HG02840 (cell line): ENCODE measurements at regions not wholly inside any gene's neighbourhood (a gene's known extent, or its start where the extent isn't known, plus 50 kb on each side); places are given as distances from the start of the nearest gene placed in this dataset.
"Not testable (repeated sequence)": the region's sequence is repeated elsewhere in the genome, so short reads cannot be mapped to it uniquely, and the experiment has no call there.

ENCODE experiments used
- ATAC-seq: cut with Tn5 transposase; IDR thresholded peaks from one replicate; pipeline ENCODE4 v1.9.1; 2021; ENCODE audit warnings: mild to moderate bottlenecking, moderate library complexity, moderate number of reproducible peaks; ENCODE audit not compliant: unreplicated experiment, low FRiP score

- no peak for ATAC-seq
Measured at GRCh38 chr13:90299238-90299637, 1048.2 kb upstream of the MIR17HG start.

- ATAC-seq, result no peak
Measured at GRCh38 chr13:90300015-90300414, 1047.5 kb upstream of the MIR17HG start.

- ATAC-seq, result no peak
Measured at GRCh38 chr13:90302107-90302506, 1045.4 kb upstream of the MIR17HG start.

- no peak for ATAC-seq
Measured at GRCh38 chr13:90305796-90306195, 1041.7 kb upstream of the MIR17HG start.

GRCh38 chr13:90307136-90307535 is 1040.4 kb upstream of the MIR17HG start:
- no peak for ATAC-seq

GRCh38 chr13:90308249-90308648 is 1039.2 kb upstream of the MIR17HG start:
- no peak for ATAC-seq

GRCh38 chr13:90311929-90312328 is 1035.6 kb upstream of the MIR17HG start:
- ATAC-seq, result no peak

GRCh38 chr13:90315061-90315460 is 1032.4 kb upstream of the MIR17HG start:
- ATAC-seq, result no peak

- ATAC-seq, result no peak
Measured at GRCh38 chr13:90320664-90321063, 1026.8 kb upstream of the MIR17HG start.

- no peak for ATAC-seq
Measured at GRCh38 chr13:90321281-90321931, 1026.1 kb upstream of the MIR17HG start.

GRCh38 chr13:90329641-90330040 is 1017.8 kb upstream of the MIR17HG start:
- no peak for ATAC-seq

GRCh38 chr13:90331974-90332373 is 1015.5 kb upstream of the MIR17HG start:
- no peak for ATAC-seq

GRCh38 chr13:90336507-90336906 is 1011.0 kb upstream of the MIR17HG start:
- no peak for ATAC-seq

GRCh38 chr13:90341348-90341747 is 1006.1 kb upstream of the MIR17HG start:
- not testable (repeated sequence) for ATAC-seq

- not testable (repeated sequence) for ATAC-seq
Measured at GRCh38 chr13:90348477-90349136, 998.9 kb upstream of the MIR17HG start.

- ATAC-seq, result no peak
Measured at GRCh38 chr13:90352763-90353162, 994.7 kb upstream of the MIR17HG start.

GRCh38 chr13:90355162-90355751 is 992.2 kb upstream of the MIR17HG start:
- no peak for ATAC-seq

GRCh38 chr13:90360785-90361184 is 986.7 kb upstream of the MIR17HG start:
- no peak for ATAC-seq

GRCh38 chr13:90362707-90363106 is 984.8 kb upstream of the MIR17HG start:
- no peak for ATAC-seq

GRCh38 chr13:90365130-90365529 is 982.4 kb upstream of the MIR17HG start:
- ATAC-seq, result no peak

- ATAC-seq, result no peak
Measured at GRCh38 chr13:90374168-90374567, 973.3 kb upstream of the MIR17HG start.

GRCh38 chr13:90375851-90376250 is 971.6 kb upstream of the MIR17HG start:
- no peak for ATAC-seq
